ENCODE measurements at regions not wholly inside any gene's neighbourhood (a gene's known extent, or its start where the extent isn't known, plus 50 kb on each side); places are given as distances from the start of the nearest gene placed in this dataset.
"Not testable (repeated sequence)": the region's sequence is repeated elsewhere in the genome, so short reads cannot be mapped to it uniquely, and the experiment has no call there.

DNA sequence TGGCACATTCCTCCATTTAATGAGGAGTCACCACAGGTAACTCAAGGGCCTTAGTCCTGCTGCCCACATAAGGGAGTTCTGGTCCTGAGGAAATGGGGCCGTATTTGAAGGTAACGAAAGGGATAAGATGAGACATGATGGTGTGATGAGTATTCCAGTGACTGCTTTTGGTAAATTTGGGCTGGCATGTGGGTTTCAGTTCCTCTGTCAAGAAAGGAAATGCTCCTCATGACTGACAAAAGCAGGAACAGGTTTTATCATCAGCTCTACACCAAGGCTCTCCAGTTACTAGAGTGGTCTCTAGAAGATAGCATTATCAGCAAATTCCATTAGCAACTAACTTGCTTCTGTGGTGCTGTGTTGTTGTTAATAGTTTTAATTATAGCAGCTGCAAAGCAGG, 161.8 kb upstream of the PTPN20 start:
- TF ChIP-seq FOXA1 (IDR thresholded peaks at IDR 0.05); SP1 (IDR thresholded peaks at IDR 0.05); BHLHE40 (IDR thresholded peaks at IDR 0.05; ENCODE audit: borderline replicate concordance); LEF1 (IDR thresholded peaks at IDR 0.05; ENCODE audit: borderline replicate concordance); TARDBP (IDR thresholded peaks at IDR 0.05); HDGF (IDR thresholded peaks at IDR 0.05; ENCODE audit: borderline replicate concordance); FOXM1 (IDR thresholded peaks at IDR 0.05; ENCODE audit: borderline replicate concordance); SUZ12 (IDR thresholded peaks at IDR 0.05); NFRKB (IDR thresholded peaks at IDR 0.05): not testable (repeated sequence)
